Loucy (cell line): ENCODE measurements at regions not wholly inside any gene's neighbourhood (a gene's known extent, or its start where the extent isn't known, plus 50 kb on each side); places are given as distances from the start of the nearest gene placed in this dataset.

Source experiments
- H2AFZ ChIP-seq: fragments of 200-600 bp; sonication (generic); 2 replicates; pipeline ENCODE4 v1.6.0; 2016; ENCODE audit warnings: antibody characterized with exemption, mild to moderate bottlenecking, low read length, moderate library complexity
- H3F3A ChIP-seq: fragments of 200-600 bp; 2 replicates; pipeline ENCODE4 v1.6.0; 2016; ENCODE audit warnings: antibody characterized with exemption, low read depth, mild to moderate bottlenecking
- H3K27me3 ChIP-seq: fragments of 200-600 bp; sonication (generic); 2 replicates; pipeline ENCODE4 v1.6.1; 2014; ENCODE audit warnings: low read length, mild to moderate bottlenecking; ENCODE audit not compliant: insufficient read depth, poor library complexity, severe bottlenecking
- H3K36me3 ChIP-seq: fragments of 200-600 bp; sonication (generic); 2 replicates; pipeline ENCODE4 v1.6.1; 2016; ENCODE audit warnings: low read length; ENCODE audit not compliant: insufficient read depth
- H3K4me1 ChIP-seq: fragments of 200-600 bp; sonication (generic); 2 replicates; pipeline ENCODE4 v1.5.1; 2014; ENCODE audit warnings: low read length, mild to moderate bottlenecking; ENCODE audit not compliant: insufficient read depth, poor library complexity, severe bottlenecking
- H3K4me2 ChIP-seq: fragments of 200-600 bp; sonication (generic); 2 replicates; pipeline ENCODE4 v1.6.0; 2014; ENCODE audit warnings: antibody characterized with exemption, low read length, low read depth, mild to moderate bottlenecking; ENCODE audit not compliant: poor library complexity, severe bottlenecking
- H3K4me3 ChIP-seq: fragments of 200-600 bp; sonication (generic); 2 replicates; pipeline ENCODE4 v1.5.1; 2014; ENCODE audit warnings: low read length, mild to moderate bottlenecking, mixed read lengths; ENCODE audit not compliant: poor library complexity, severe bottlenecking
- H3K79me2 ChIP-seq: fragments of 200-600 bp; sonication (generic); 2 replicates; pipeline ENCODE4 v1.6.1; 2014; ENCODE audit warnings: low read length; ENCODE audit not compliant: insufficient read depth
- H3K9ac ChIP-seq: fragments of 200-600 bp; sonication (generic); 2 replicates; pipeline ENCODE4 v1.6.0; 2014; ENCODE audit warnings: mild to moderate bottlenecking, low read depth, low read length, moderate library complexity; ENCODE audit not compliant: poor library complexity, severe bottlenecking
- H3K9me2 ChIP-seq: fragments of 200-600 bp; sonication (generic); replicated peaks from 2 replicates; pipeline ENCODE4 v1.6.1; 2016; ENCODE audit warnings: low read depth, low read length, mixed read lengths
- H3K9me3 ChIP-seq: fragments of 200-600 bp; sonication (generic); 2 replicates; pipeline ENCODE4 v1.6.1; 2014; ENCODE audit warnings: mild to moderate bottlenecking, antibody characterized with exemption, low read length, low read depth; ENCODE audit not compliant: insufficient read depth
- H4K20me1 ChIP-seq: fragments of 200-600 bp; sonication (generic); 2 replicates; pipeline ENCODE4 v1.6.0; 2014; ENCODE audit warnings: antibody characterized with exemption, low read length, mild to moderate bottlenecking; ENCODE audit not compliant: insufficient read depth, poor library complexity, severe bottlenecking
- CTCF ChIP-seq: fragments of 200-600 bp; sonication (generic); conservative IDR thresholded peaks from 2 replicates; pipeline ENCODE4 v1.5.1; 2014; ENCODE audit warnings: mild to moderate bottlenecking, antibody characterized with exemption, low read length
- EZH2phosphoT487 ChIP-seq: fragments of 200-600 bp; IDR thresholded peaks from 2 replicates; pipeline ENCODE4 v1.6.1; 2018; ENCODE audit warnings: antibody characterized with exemption, mild to moderate bottlenecking, moderate library complexity, borderline replicate concordance

- Histone ChIP-seq H3K36me3 (no peaks in the 10 kb centered on the region), H3K9me2 (no peaks in the 10 kb centered on the region), H4K20me1 (no peaks in the 10 kb centered on the region), H3K27me3 (no peaks in the 10 kb centered on the region), H3K9me3 (no peaks in the 10 kb centered on the region), H3K9ac (no peak overlapping the region), H3K4me1 (no peaks in the 10 kb centered on the region), H3F3A (no peaks in the 10 kb centered on the region), H2AFZ (no peak overlapping the region), H3K4me2 (no peak overlapping the region), H3K4me3 (no peak overlapping the region), H3K79me2 (no peaks in the 10 kb centered on the region)
- no peak for TF ChIP-seq CTCF
- TF ChIP-seq EZH2phosphoT487: no peak
Measured at GRCh38 chr5:20113031-20113715, 125.2 kb upstream of the CDH18 start.

GRCh38 chr5:20109326-20109725 lies 121.3 kb upstream of the CDH18 start:
- Histone ChIP-seq H3K36me3 (no peaks in the 10 kb centered on the region), H3K9me3 (no peaks in the 10 kb centered on the region), H3K79me2 (no peaks in the 10 kb centered on the region), H3K4me1 (no peaks in the 10 kb centered on the region), H4K20me1 (no peaks in the 10 kb centered on the region), H2AFZ (no peak overlapping the region), H3K4me2 (no peak overlapping the region), H3K27me3 (no peaks in the 10 kb centered on the region), H3K9me2 (no peaks in the 10 kb centered on the region), H3F3A (no peaks in the 10 kb centered on the region), H3K9ac (no peak overlapping the region), H3K4me3 (no peak overlapping the region)
- TF ChIP-seq CTCF: no peak
- no peak for TF ChIP-seq EZH2phosphoT487

- Histone ChIP-seq H3K36me3 (no peaks in the 10 kb centered on the region), H3K9me3 (no peaks in the 10 kb centered on the region), H3K4me1 (no peaks in the 10 kb centered on the region), H3F3A (no peaks in the 10 kb centered on the region), H3K4me3 (no peak overlapping the region), H3K9ac (no peak overlapping the region), H3K4me2 (no peak overlapping the region), H3K79me2 (no peaks in the 10 kb centered on the region), H3K27me3 (no peaks in the 10 kb centered on the region), H2AFZ (no peak overlapping the region), H3K9me2 (no peaks in the 10 kb centered on the region), H4K20me1 (no peaks in the 10 kb centered on the region)
- TF ChIP-seq EZH2phosphoT487 (no peak), CTCF (no peak)
Measured at GRCh38 chr5:20105915-20106314, 117.9 kb upstream of the CDH18 start.
